WTC11 (cell line): ENCODE measurements at regions not wholly inside any gene's neighbourhood (a gene's known extent, or its start where the extent isn't known, plus 50 kb on each side); places are given as distances from the start of the nearest gene placed in this dataset.

Experiments used
- ATAC-seq: fragments of 200-7000 bp; cut with Tn5 transposase; 2 replicates; pipeline ENCODE4 v1.10.0; 2021; ENCODE audit warnings: mild to moderate bottlenecking, moderate library complexity
- CTCF ChIA-PET: fragments of 300-600 bp; sonication (Branson Sonifier 250); formaldehyde crosslinking; loops from one replicate; lab custom pipeline; 2021; ENCODE audit warnings: antibody characterized with exemption; lab: Charles Lee
- POLR2A ChIA-PET: fragments of 350-600 bp; sonication (Branson Sonifier 250); formaldehyde crosslinking; loops from one replicate; lab custom pipeline; 2021; ENCODE audit warnings: antibody characterized with exemption; lab: Charles Lee
- DNase-seq: peaks from one replicate; pipeline ENCODE4 v3.0.0; 2021; ENCODE audit warnings: low spot score
- H3K27ac Mint-ChIP-seq: 2 replicates; pipeline ENCODE4 v1.8.0; 2021; ENCODE audit warnings: mixed read lengths
- H3K27me3 Mint-ChIP-seq: 2 replicates; pipeline ENCODE4 v1.8.0; 2021; ENCODE audit warnings: low read depth, mild to moderate bottlenecking, moderate library complexity, mixed read lengths
- H3K36me3 Mint-ChIP-seq: 2 replicates; pipeline ENCODE4 v1.8.0; 2021; ENCODE audit warnings: mixed read lengths
- H3K4me1 Mint-ChIP-seq: 2 replicates; pipeline ENCODE4 v1.8.0; 2022; ENCODE audit warnings: mixed read lengths
- H3K4me3 Mint-ChIP-seq: 2 replicates; pipeline ENCODE4 v1.8.0; 2021; ENCODE audit warnings: mild to moderate bottlenecking, moderate library complexity, mixed read lengths
- H3K9me3 Mint-ChIP-seq: 2 replicates; pipeline ENCODE4 v1.8.0; 2021; ENCODE audit warnings: mixed read lengths
- AFF4 ChIP-seq: sonication (generic); formaldehyde crosslinking; IDR thresholded peaks from 2 replicates; pipeline ENCODE4 v1.8.1; 2023; ENCODE audit warnings: mild to moderate bottlenecking, missing genetic modification reagents, borderline replicate concordance
- ATF1 ChIP-seq: sonication (generic); formaldehyde crosslinking; IDR thresholded peaks from 2 replicates; pipeline ENCODE4 v1.8.1; 2023; ENCODE audit warnings: mild to moderate bottlenecking, moderate library complexity, missing genetic modification reagents
- CREM ChIP-seq: sonication (generic); formaldehyde crosslinking; IDR thresholded peaks from 2 replicates; pipeline ENCODE4 v1.8.1; 2022; ENCODE audit warnings: mild to moderate bottlenecking, missing genetic modification reagents, moderate library complexity
- ERG ChIP-seq: fragments of 250-450 bp; sonication (Bioruptor Pico); IDR thresholded peaks from 2 replicates; pipeline ENCODE4 v1.8.0; 2021; ENCODE audit warnings: mild to moderate bottlenecking
- JAZF1 ChIP-seq: fragments of 250-450 bp; sonication (Bioruptor Pico); IDR thresholded peaks from 2 replicates; pipeline ENCODE4 v1.9.0; 2021; ENCODE audit warnings: moderate library complexity, mild to moderate bottlenecking, inconsistent platforms
- JUN ChIP-seq: sonication (generic); formaldehyde crosslinking; IDR thresholded peaks from 2 replicates; pipeline ENCODE4 v1.8.0; 2023; ENCODE audit warnings: mild to moderate bottlenecking, missing genetic modification reagents
- KAT7 ChIP-seq: sonication (generic); formaldehyde crosslinking; IDR thresholded peaks from 2 replicates; pipeline ENCODE4 v1.8.1; 2023; ENCODE audit warnings: missing genetic modification reagents, mild to moderate bottlenecking, borderline replicate concordance
- MAX ChIP-seq: sonication (generic); formaldehyde crosslinking; IDR thresholded peaks from 2 replicates; pipeline ENCODE4 v1.8.0; 2022; ENCODE audit warnings: mild to moderate bottlenecking, missing genetic modification reagents
- MLX ChIP-seq: sonication (generic); formaldehyde crosslinking; IDR thresholded peaks from 2 replicates; pipeline ENCODE4 v1.8.1; 2023; ENCODE audit warnings: mild to moderate bottlenecking, missing genetic modification reagents, moderate library complexity
- NFYB ChIP-seq: sonication (generic); formaldehyde crosslinking; conservative IDR thresholded peaks from 2 replicates; pipeline ENCODE4 v1.8.0; 2022; ENCODE audit warnings: low read depth, missing genetic modification reagents
- OVOL2 ChIP-seq: fragments of 250-450 bp; sonication (Bioruptor Pico); IDR thresholded peaks from 2 replicates; pipeline ENCODE4 v1.9.0; 2021; ENCODE audit warnings: mild to moderate bottlenecking, borderline replicate concordance
- RELA ChIP-seq: sonication (generic); formaldehyde crosslinking; IDR thresholded peaks from 2 replicates; pipeline ENCODE4 v1.8.1; 2022; ENCODE audit warnings: missing genetic modification reagents, mild to moderate bottlenecking, borderline replicate concordance
- SMAD4 ChIP-seq: sonication (generic); formaldehyde crosslinking; IDR thresholded peaks from 2 replicates; pipeline ENCODE4 v1.8.0; 2022; ENCODE audit warnings: mild to moderate bottlenecking, missing genetic modification reagents
- USF1 ChIP-seq: sonication (generic); formaldehyde crosslinking; IDR thresholded peaks from 2 replicates; pipeline ENCODE4 v1.8.0; 2022; ENCODE audit warnings: mild to moderate bottlenecking, missing genetic modification reagents
- USF2 ChIP-seq: sonication (generic); formaldehyde crosslinking; IDR thresholded peaks from 2 replicates; pipeline ENCODE4 v1.8.1; 2023; ENCODE audit warnings: mild to moderate bottlenecking, missing genetic modification reagents, moderate library complexity
- ZNF121 ChIP-seq: sonication (generic); formaldehyde crosslinking; IDR thresholded peaks from 2 replicates; pipeline ENCODE4 v1.8.0; 2023; ENCODE audit warnings: missing genetic modification reagents
- ZNF138 ChIP-seq: sonication (generic); formaldehyde crosslinking; conservative IDR thresholded peaks from 2 replicates; pipeline ENCODE4 v1.8.1; 2022; ENCODE audit warnings: mild to moderate bottlenecking, moderate library complexity, missing genetic modification reagents
- ZNF219 ChIP-seq: sonication (generic); formaldehyde crosslinking; IDR thresholded peaks from 2 replicates; pipeline ENCODE4 v1.8.0; 2023; ENCODE audit warnings: missing genetic modification reagents, mild to moderate bottlenecking, borderline replicate concordance
- ZNF423 ChIP-seq: fragments of 250-450 bp; sonication (Bioruptor Pico); IDR thresholded peaks from 2 replicates; pipeline ENCODE4 v2.1.2; 2022; ENCODE audit warnings: mild to moderate bottlenecking, moderate library complexity

GRCh38 chr10:130300608-130301020 is 164.4 kb downstream of the GLRX3 start (continued):
- no peak for TF ChIP-seq MAX (CRISPR knock-in tag)
- TF ChIP-seq OVOL2 = no peak
- TF ChIP-seq USF2 (CRISPR knock-in tag) = no peak
- TF ChIP-seq JAZF1 (CRISPR knock-in tag) = no peak
- TF ChIP-seq, all 79 proteins: peak for 0

- ChIA-PET POLR2A (no interaction called here), CTCF (no interaction called here)
- ATAC-seq = no peak
- Mint-ChIP-seq H3K4me1 (no peaks in the 10 kb centered on the region), H3K9me3 (peaks cover 81% of the 10 kb centered on the region), H3K27me3 (peaks cover 16% of the 10 kb centered on the region), H3K36me3 (peaks cover 78% of the 10 kb centered on the region), H3K27ac (no peak overlapping the region), H3K4me3 (no peak overlapping the region)
- DNase-seq = no peak
- TF ChIP-seq USF1 (CRISPR knock-in tag) (no peak), ATF1 (CRISPR knock-in tag) (no peak), SMAD4 (CRISPR knock-in tag) (no peak), CREM (CRISPR knock-in tag) (no peak), ZNF121 (CRISPR knock-in tag) (no peak), ZNF423 (CRISPR knock-in tag) (no peak), KAT7 (no peak), ERG (CRISPR knock-in tag) (no peak), ZNF138 (CRISPR knock-in tag) (no peak), AFF4 (CRISPR knock-in tag) (no peak), NFYB (CRISPR knock-in tag) (no peak), JUN (CRISPR knock-in tag) (no peak), MLX (CRISPR knock-in tag) (no peak), OVOL2 (no peak), RELA (CRISPR knock-in tag) (no peak), ZNF219 (no peak)
Measured at GRCh38 chr10:130301021-130301892, 165.1 kb downstream of the GLRX3 start.
